Breast epithelium (tissue), 3 donors: ENCODE measurements at regions not wholly inside any gene's neighbourhood (a gene's known extent, or its start where the extent isn't known, plus 50 kb on each side); places are given as distances from the start of the nearest gene placed in this dataset.

ENCODE experiments used
- POLR2A ChIP-seq: fragments of 450-650 bp; IDR thresholded peaks from one replicate; pipeline ENCODE4 v1.6.1; 2016; ENCODE audit warnings: antibody characterized with exemption, mild to moderate bottlenecking, moderate library complexity
- POLR2AphosphoS5 ChIP-seq, 3 donors: sonication (generic); formaldehyde crosslinking; IDR thresholded peaks; one replicate each; pipeline ENCODE4 v1.6.1; 2017; ENCODE audit warnings: antibody characterized with exemption in 3 of 3
- TF ChIP-seq, protein P1 (sequence below), 3 donors: fragments of 450-650 bp; IDR thresholded peaks; one replicate each; pipeline ENCODE4 v1.5.1; 2016 to 2017; ENCODE audit warnings: antibody characterized with exemption in 3 of 3, mild to moderate bottlenecking in 3 of 3, moderate library complexity in 3 of 3

- TF ChIP-seq, protein P1, sequence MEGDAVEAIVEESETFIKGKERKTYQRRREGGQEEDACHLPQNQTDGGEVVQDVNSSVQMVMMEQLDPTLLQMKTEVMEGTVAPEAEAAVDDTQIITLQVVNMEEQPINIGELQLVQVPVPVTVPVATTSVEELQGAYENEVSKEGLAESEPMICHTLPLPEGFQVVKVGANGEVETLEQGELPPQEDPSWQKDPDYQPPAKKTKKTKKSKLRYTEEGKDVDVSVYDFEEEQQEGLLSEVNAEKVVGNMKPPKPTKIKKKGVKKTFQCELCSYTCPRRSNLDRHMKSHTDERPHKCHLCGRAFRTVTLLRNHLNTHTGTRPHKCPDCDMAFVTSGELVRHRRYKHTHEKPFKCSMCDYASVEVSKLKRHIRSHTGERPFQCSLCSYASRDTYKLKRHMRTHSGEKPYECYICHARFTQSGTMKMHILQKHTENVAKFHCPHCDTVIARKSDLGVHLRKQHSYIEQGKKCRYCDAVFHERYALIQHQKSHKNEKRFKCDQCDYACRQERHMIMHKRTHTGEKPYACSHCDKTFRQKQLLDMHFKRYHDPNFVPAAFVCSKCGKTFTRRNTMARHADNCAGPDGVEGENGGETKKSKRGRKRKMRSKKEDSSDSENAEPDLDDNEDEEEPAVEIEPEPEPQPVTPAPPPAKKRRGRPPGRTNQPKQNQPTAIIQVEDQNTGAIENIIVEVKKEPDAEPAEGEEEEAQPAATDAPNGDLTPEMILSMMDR (IDR thresholded peaks at IDR 0.05), result no peak
- TF ChIP-seq POLR2A (no peak), POLR2AphosphoS5 (IDR thresholded peaks at IDR 0.05) (no peak)
These were observed 181.9 kb upstream of the EDNRB start for GRCh38 chr13:78100486-78100885.
